ENCODE measurements at regions not wholly inside any gene's neighbourhood (a gene's known extent, or its start where the extent isn't known, plus 50 kb on each side); places are given as distances from the start of the nearest gene placed in this dataset.

DNA sequence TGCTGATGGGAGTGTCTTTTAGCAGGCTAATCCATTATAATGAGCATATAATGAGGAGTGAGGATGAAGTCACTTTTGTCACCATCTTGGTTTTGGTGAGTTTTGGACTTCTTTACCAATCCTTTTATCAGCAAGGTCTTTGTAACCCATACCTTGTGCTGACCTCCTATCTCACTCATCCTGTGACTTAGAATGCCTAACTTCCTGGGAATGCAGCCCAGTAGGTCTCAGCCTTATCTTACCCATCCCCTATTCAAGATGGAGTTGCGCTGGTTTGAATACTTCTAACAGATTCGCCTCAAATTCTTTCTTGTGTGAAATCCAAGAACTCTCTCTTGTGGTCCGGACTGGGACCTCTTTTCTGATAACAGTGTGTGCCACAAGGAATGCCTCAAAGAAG, 253.1 kb upstream of the CACNA2D1 start:
- Histone ChIP-seq H3K36me3 (ENCODE audit: control insufficient read depth in 1 of 2, insufficient read depth in 2 of 2, low read length in 2 of 2) (no peaks in the 10 kb centered on the region), H2AK5ac (ENCODE audit: low read length) (no peak overlapping the region), H3K23ac (ENCODE audit: low read length) (no peak overlapping the region), H3K9ac (ENCODE audit: low read length) (no peak overlapping the region), H3K79me1 (ENCODE audit: low read length) (no peaks in the 10 kb centered on the region), H3K18ac (ENCODE audit: low read length) (no peak overlapping the region), H3K27ac (ENCODE audit: low read depth, low read length) (no peak overlapping the region), H3K4me3 (ENCODE audit: low read depth, low read length) (no peak overlapping the region), H4K91ac (ENCODE audit: low read depth, low read length) (no peak overlapping the region), H2BK12ac (ENCODE audit: low read length) (no peak overlapping the region), H3K4me1 (ENCODE audit: control insufficient read depth in 1 of 2, insufficient read depth in 2 of 2, low read length in 2 of 2) (peaks cover 0 to 7% of the 10 kb centered on the region in 2 experiments), H4K12ac (ENCODE audit: low read depth, low read length) (no peak overlapping the region), H2BK5ac (ENCODE audit: low read depth, low read length, poor library complexity) (no peak overlapping the region), H2AFZ (ENCODE audit: insufficient read depth, low read length, poor library complexity) (no peak overlapping the region), H3K4ac (ENCODE audit: low read depth, low read length) (no peak overlapping the region), H3K9me3 (ENCODE audit: insufficient read depth, low read depth, low read length) (no peaks in the 10 kb centered on the region), H3K79me2 (ENCODE audit: control insufficient read depth, insufficient read depth, low read length, poor library complexity) (no peaks in the 10 kb centered on the region), H3K4me2 (ENCODE audit: low read length) (no peak overlapping the region), H4K8ac (ENCODE audit: low read depth, low read length) (no peak overlapping the region), H3K14ac (ENCODE audit: low read length) (no peak overlapping the region), H3K27me3 (ENCODE audit: insufficient read depth, low read length) (no peaks in the 10 kb centered on the region), H2BK120ac (ENCODE audit: insufficient read depth, low read length, poor library complexity) (no peak overlapping the region)
- no CpG with 5 or more reads among the region's 3 CpGs for WGBS (ENCODE audit: extremely low coverage, insufficient coverage, insufficient read length)
- peak; percentile 65 to 81 for DNase-seq

DNA sequence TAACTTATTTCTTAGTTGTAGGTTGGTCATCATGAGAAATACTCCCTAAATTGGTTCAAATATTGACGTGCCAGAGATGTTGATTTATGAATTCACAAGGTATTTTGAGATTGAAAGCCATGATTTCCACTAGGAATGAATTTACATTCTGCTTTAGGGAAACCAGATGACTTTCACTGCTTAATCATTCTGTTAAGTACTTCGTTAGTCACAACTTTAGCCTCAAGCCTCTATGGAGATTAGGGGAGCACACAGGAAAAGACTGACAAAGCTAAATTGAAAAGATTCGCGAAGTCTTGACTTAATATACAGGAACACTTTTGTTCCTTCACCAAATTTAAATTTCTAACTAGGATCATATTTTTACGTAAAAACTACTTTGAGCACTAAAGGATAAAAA, 250.4 kb upstream of the CACNA2D1 start:
- Histone ChIP-seq H3K9ac (ENCODE audit: low read length) (no peak overlapping the region), H4K8ac (ENCODE audit: low read depth, low read length) (no peak overlapping the region), H3K4me2 (ENCODE audit: low read length) (no peak overlapping the region), H2BK12ac (ENCODE audit: low read length) (no peak overlapping the region), H3K4ac (ENCODE audit: low read depth, low read length) (no peak overlapping the region), H3K14ac (ENCODE audit: low read length) (no peak overlapping the region), H3K27ac (ENCODE audit: low read depth, low read length) (no peak overlapping the region), H3K79me1 (ENCODE audit: low read length) (no peaks in the 10 kb centered on the region), H3K36me3 (ENCODE audit: control insufficient read depth in 1 of 2, insufficient read depth in 2 of 2, low read length in 2 of 2) (no peaks in the 10 kb centered on the region), H3K18ac (ENCODE audit: low read length) (no peak overlapping the region), H3K79me2 (ENCODE audit: control insufficient read depth, insufficient read depth, low read length, poor library complexity) (no peaks in the 10 kb centered on the region), H3K27me3 (ENCODE audit: insufficient read depth, low read length) (no peaks in the 10 kb centered on the region), H3K4me1 (ENCODE audit: control insufficient read depth in 1 of 2, insufficient read depth in 2 of 2, low read length in 2 of 2) (no peaks in the 10 kb centered on the region), H4K91ac (ENCODE audit: low read depth, low read length) (no peak overlapping the region), H2BK120ac (ENCODE audit: insufficient read depth, low read length, poor library complexity) (no peak overlapping the region), H3K4me3 (ENCODE audit: low read depth, low read length) (no peak overlapping the region), H3K9me3 (ENCODE audit: insufficient read depth, low read depth, low read length) (no peaks in the 10 kb centered on the region), H3K23ac (ENCODE audit: low read length) (no peak overlapping the region), H2AK5ac (ENCODE audit: low read length) (no peak overlapping the region), H2AFZ (ENCODE audit: insufficient read depth, low read length, poor library complexity) (no peak overlapping the region), H4K12ac (ENCODE audit: low read depth, low read length) (no peak overlapping the region), H2BK5ac (ENCODE audit: low read depth, low read length, poor library complexity) (no peak overlapping the region)
- WGBS (ENCODE audit: extremely low coverage, insufficient coverage, insufficient read length), result no CpG with 5 or more reads among the region's 5 CpGs
- DNase-seq, result peak in 1 of 2 donors; percentile 18

DNA sequence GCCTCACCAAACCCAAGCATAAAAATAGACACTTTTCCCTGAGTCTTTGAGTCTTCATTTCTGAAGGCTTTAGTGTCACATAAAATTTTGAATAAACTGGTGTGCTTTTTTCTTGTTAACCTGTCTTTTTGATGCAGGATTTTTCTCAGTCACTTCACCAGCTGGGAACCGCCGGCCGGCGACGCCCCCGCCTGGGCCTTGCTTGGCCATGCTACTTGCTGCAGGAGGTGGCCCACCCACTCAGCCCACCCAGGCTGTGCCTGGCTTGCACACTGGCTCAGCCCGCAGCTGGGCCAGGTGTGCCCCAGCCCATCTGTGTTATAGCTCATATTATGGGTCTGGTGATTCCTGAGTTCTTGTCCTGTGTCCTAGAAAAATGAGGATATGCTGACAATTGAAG, 247.4 kb upstream of the CACNA2D1 start:
- no peak overlapping the region for H2BK120ac ChIP-seq (ENCODE audit: insufficient read depth, low read length, poor library complexity)
- H2AK5ac ChIP-seq (ENCODE audit: low read length), result no peak overlapping the region
- DNase-seq, result no peak
- H3K23ac ChIP-seq (ENCODE audit: low read length), result no peak overlapping the region
- H3K36me3 ChIP-seq (ENCODE audit: control insufficient read depth in 1 of 2, insufficient read depth in 2 of 2, low read length in 2 of 2), result no peaks in the 10 kb centered on the region
- no peak overlapping the region for H2BK5ac ChIP-seq (ENCODE audit: low read depth, low read length, poor library complexity)
- no CpG with 5 or more reads among the region's 7 CpGs for WGBS (ENCODE audit: extremely low coverage, insufficient coverage, insufficient read length)
- H3K4me1 ChIP-seq (ENCODE audit: control insufficient read depth in 1 of 2, insufficient read depth in 2 of 2, low read length in 2 of 2), result no peaks in the 10 kb centered on the region
- H2BK12ac ChIP-seq (ENCODE audit: low read length), result no peak overlapping the region
- H3K14ac ChIP-seq (ENCODE audit: low read length), result no peak overlapping the region
- H3K79me1 ChIP-seq (ENCODE audit: low read length), result no peaks in the 10 kb centered on the region
- H3K18ac ChIP-seq (ENCODE audit: low read length), result no peak overlapping the region
- no peak overlapping the region for H4K12ac ChIP-seq (ENCODE audit: low read depth, low read length)
- no peaks in the 10 kb centered on the region for H3K9me3 ChIP-seq (ENCODE audit: insufficient read depth, low read depth, low read length)
- no peak overlapping the region for H3K27ac ChIP-seq (ENCODE audit: low read depth, low read length)
- H3K4me3 ChIP-seq (ENCODE audit: low read depth, low read length), result no peak overlapping the region
- no peak overlapping the region for H4K8ac ChIP-seq (ENCODE audit: low read depth, low read length)
- no peak overlapping the region for H4K91ac ChIP-seq (ENCODE audit: low read depth, low read length)
- H2AFZ ChIP-seq (ENCODE audit: insufficient read depth, low read length, poor library complexity), result no peak overlapping the region
- H3K79me2 ChIP-seq (ENCODE audit: control insufficient read depth, insufficient read depth, low read length, poor library complexity), result no peaks in the 10 kb centered on the region
- H3K4me2 ChIP-seq (ENCODE audit: low read length), result no peak overlapping the region
- H3K27me3 ChIP-seq (ENCODE audit: insufficient read depth, low read length), result no peaks in the 10 kb centered on the region
- no peak overlapping the region for H3K9ac ChIP-seq (ENCODE audit: low read length)
- H3K4ac ChIP-seq (ENCODE audit: low read depth, low read length), result no peak overlapping the region

DNA sequence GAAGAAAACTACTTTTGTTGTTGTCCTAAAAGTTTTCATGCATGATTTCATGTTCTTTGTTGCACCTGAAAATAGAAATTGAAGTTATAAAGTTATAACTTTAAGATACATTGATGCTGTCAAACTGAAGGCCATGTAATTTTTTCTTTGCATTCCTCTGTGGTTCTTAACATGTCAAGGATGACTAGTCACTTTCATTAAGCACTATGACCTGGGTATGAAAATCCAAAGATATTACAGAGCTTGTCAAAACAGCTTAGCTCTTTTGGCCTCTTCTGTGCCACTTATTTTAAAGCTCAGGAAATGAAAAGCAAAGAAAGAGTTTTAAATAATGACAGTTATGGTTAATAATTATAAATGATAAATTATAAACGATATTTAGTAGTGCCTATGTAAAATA, 241.6 kb upstream of the CACNA2D1 start:
- H3K14ac ChIP-seq (ENCODE audit: low read length), result no peak overlapping the region
- 100% methylated on average over 1 of the region's 1 CpG for WGBS (ENCODE audit: extremely low coverage, insufficient coverage, insufficient read length)

More for the DNA sequence above, 241.6 kb upstream of the CACNA2D1 start:
- no peak overlapping the region for H4K91ac ChIP-seq (ENCODE audit: low read depth, low read length)
- no peaks in the 10 kb centered on the region for H3K79me2 ChIP-seq (ENCODE audit: control insufficient read depth, insufficient read depth, low read length, poor library complexity)
- H3K23ac ChIP-seq (ENCODE audit: low read length), result no peak overlapping the region
- no peak overlapping the region for H3K4me3 ChIP-seq (ENCODE audit: low read depth, low read length)
- H3K9me3 ChIP-seq (ENCODE audit: insufficient read depth, low read depth, low read length), result no peaks in the 10 kb centered on the region
- no peaks in the 10 kb centered on the region for H3K79me1 ChIP-seq (ENCODE audit: low read length)
- no peak for DNase-seq
- H2BK5ac ChIP-seq (ENCODE audit: low read depth, low read length, poor library complexity), result no peak overlapping the region
- H4K8ac ChIP-seq (ENCODE audit: low read depth, low read length), result no peak overlapping the region
- no peak overlapping the region for H3K9ac ChIP-seq (ENCODE audit: low read length)
- H3K4ac ChIP-seq (ENCODE audit: low read depth, low read length), result no peak overlapping the region
- no peak overlapping the region for H3K27ac ChIP-seq (ENCODE audit: low read depth, low read length)
- H4K12ac ChIP-seq (ENCODE audit: low read depth, low read length), result no peak overlapping the region
- H2BK12ac ChIP-seq (ENCODE audit: low read length), result no peak overlapping the region
- H2BK120ac ChIP-seq (ENCODE audit: insufficient read depth, low read length, poor library complexity), result no peak overlapping the region
- no peak overlapping the region for H3K18ac ChIP-seq (ENCODE audit: low read length)
- H2AFZ ChIP-seq (ENCODE audit: insufficient read depth, low read length, poor library complexity), result no peak overlapping the region
- H3K27me3 ChIP-seq (ENCODE audit: insufficient read depth, low read length), result no peaks in the 10 kb centered on the region
- H3K4me2 ChIP-seq (ENCODE audit: low read length), result no peak overlapping the region
- H3K36me3 ChIP-seq (ENCODE audit: control insufficient read depth in 1 of 2, insufficient read depth in 2 of 2, low read length in 2 of 2), result no peaks in the 10 kb centered on the region
- H2AK5ac ChIP-seq (ENCODE audit: low read length), result no peak overlapping the region
- H3K4me1 ChIP-seq (ENCODE audit: control insufficient read depth in 1 of 2, insufficient read depth in 2 of 2, low read length in 2 of 2), result no peaks in the 10 kb centered on the region
